ENCODE measurements at regions not wholly inside any gene's neighbourhood (a gene's known extent, or its start where the extent isn't known, plus 50 kb on each side); places are given as distances from the start of the nearest gene placed in this dataset.
A peak's percentile ranks its signal among the peaks of the same experiment; 100 is the strongest.

GRCh38 chr4:134695433-134695832, 493.8 kb upstream of the PABPC4L start:
- Histone ChIP-seq H3K27ac (ENCODE audit: low read depth, low read length) (no peak overlapping the region), H3K36me3 (ENCODE audit: insufficient read depth, low read length) (no peaks in the 10 kb centered on the region), H3K9ac (ENCODE audit: low read length) (no peak overlapping the region), H3K4me3 (ENCODE audit: insufficient read depth, low read depth, low read length) (no peak overlapping the region), H3K27me3 (ENCODE audit: insufficient read depth, low read length) (no peaks in the 10 kb centered on the region), H3K9me3 (ENCODE audit: insufficient read depth, low read depth, low read length) (no peaks in the 10 kb centered on the region), H3K79me2 (ENCODE audit: insufficient read depth, low read length) (no peaks in the 10 kb centered on the region), H3K4me2 (ENCODE audit: low read length) (no peak overlapping the region), H2AFZ (ENCODE audit: low read depth, low read length) (no peak overlapping the region), H4K20me1 (ENCODE audit: insufficient read depth, low read length) (no peaks in the 10 kb centered on the region), H3K4me1 (ENCODE audit: insufficient read depth, low read length) (no peaks in the 10 kb centered on the region)
- H3K27ac Mint-ChIP-seq (ENCODE audit: unreplicated experiment), result no peak overlapping the region
- DNase-seq (ENCODE audit: low read depth), result no peak
- no peak for FAIRE-seq
- H3K36me3 Mint-ChIP-seq (ENCODE audit: low read depth, unreplicated experiment), result no peaks in the 10 kb centered on the region
- H3K4me1 Mint-ChIP-seq (ENCODE audit: low read depth, unreplicated experiment), result peaks cover 4% of the 10 kb centered on the region
- H3K4me3 Mint-ChIP-seq (ENCODE audit: unreplicated experiment), result no peak overlapping the region
- no peak for TF ChIP-seq EZH2 (IDR thresholded peaks at IDR 0.05; ENCODE audit: insufficient read depth, low read length)
- TF ChIP-seq CTCF (IDR thresholded peaks at IDR 0.05; ENCODE audit: insufficient read depth, low read depth, low read length), result no peak
- H3K27me3 Mint-ChIP-seq (ENCODE audit: low read depth, unreplicated experiment), result no peaks in the 10 kb centered on the region
- H3K9me3 Mint-ChIP-seq (ENCODE audit: unreplicated experiment), result peaks cover 5% of the 10 kb centered on the region

- Histone ChIP-seq H3K27me3 (ENCODE audit: insufficient read depth, low read length) (no peaks in the 10 kb centered on the region), H3K79me2 (ENCODE audit: insufficient read depth, low read length) (no peaks in the 10 kb centered on the region), H3K36me3 (ENCODE audit: insufficient read depth, low read length) (no peaks in the 10 kb centered on the region), H3K4me1 (ENCODE audit: insufficient read depth, low read length) (no peaks in the 10 kb centered on the region), H4K20me1 (ENCODE audit: insufficient read depth, low read length) (no peaks in the 10 kb centered on the region), H3K9me3 (ENCODE audit: insufficient read depth, low read depth, low read length) (no peaks in the 10 kb centered on the region), H3K27ac (ENCODE audit: low read depth, low read length) (no peak overlapping the region), H3K9ac (ENCODE audit: low read length) (no peak overlapping the region), H3K4me3 (ENCODE audit: insufficient read depth, low read depth, low read length) (no peak overlapping the region), H3K4me2 (ENCODE audit: low read length) (no peak overlapping the region), H2AFZ (ENCODE audit: low read depth, low read length) (no peak overlapping the region)
- H3K4me1 Mint-ChIP-seq (ENCODE audit: low read depth, unreplicated experiment), result peaks cover 4% of the 10 kb centered on the region
- peaks cover 2% of the 10 kb centered on the region for H3K9me3 Mint-ChIP-seq (ENCODE audit: unreplicated experiment)
- no peaks in the 10 kb centered on the region for H3K27me3 Mint-ChIP-seq (ENCODE audit: low read depth, unreplicated experiment)
- no peak overlapping the region for H3K4me3 Mint-ChIP-seq (ENCODE audit: unreplicated experiment)
- H3K27ac Mint-ChIP-seq (ENCODE audit: unreplicated experiment), result no peak overlapping the region
- no peak for TF ChIP-seq CTCF (IDR thresholded peaks at IDR 0.05; ENCODE audit: insufficient read depth, low read depth, low read length)
- TF ChIP-seq EZH2 (IDR thresholded peaks at IDR 0.05; ENCODE audit: insufficient read depth, low read length), result no peak
- peaks cover 1% of the 10 kb centered on the region for H3K36me3 Mint-ChIP-seq (ENCODE audit: low read depth, unreplicated experiment)
- FAIRE-seq, result no peak
- DNase-seq (ENCODE audit: low read depth), result peak; percentile 41
Measured at GRCh38 chr4:134691915-134692314, 490.3 kb upstream of the PABPC4L start.

DNA sequence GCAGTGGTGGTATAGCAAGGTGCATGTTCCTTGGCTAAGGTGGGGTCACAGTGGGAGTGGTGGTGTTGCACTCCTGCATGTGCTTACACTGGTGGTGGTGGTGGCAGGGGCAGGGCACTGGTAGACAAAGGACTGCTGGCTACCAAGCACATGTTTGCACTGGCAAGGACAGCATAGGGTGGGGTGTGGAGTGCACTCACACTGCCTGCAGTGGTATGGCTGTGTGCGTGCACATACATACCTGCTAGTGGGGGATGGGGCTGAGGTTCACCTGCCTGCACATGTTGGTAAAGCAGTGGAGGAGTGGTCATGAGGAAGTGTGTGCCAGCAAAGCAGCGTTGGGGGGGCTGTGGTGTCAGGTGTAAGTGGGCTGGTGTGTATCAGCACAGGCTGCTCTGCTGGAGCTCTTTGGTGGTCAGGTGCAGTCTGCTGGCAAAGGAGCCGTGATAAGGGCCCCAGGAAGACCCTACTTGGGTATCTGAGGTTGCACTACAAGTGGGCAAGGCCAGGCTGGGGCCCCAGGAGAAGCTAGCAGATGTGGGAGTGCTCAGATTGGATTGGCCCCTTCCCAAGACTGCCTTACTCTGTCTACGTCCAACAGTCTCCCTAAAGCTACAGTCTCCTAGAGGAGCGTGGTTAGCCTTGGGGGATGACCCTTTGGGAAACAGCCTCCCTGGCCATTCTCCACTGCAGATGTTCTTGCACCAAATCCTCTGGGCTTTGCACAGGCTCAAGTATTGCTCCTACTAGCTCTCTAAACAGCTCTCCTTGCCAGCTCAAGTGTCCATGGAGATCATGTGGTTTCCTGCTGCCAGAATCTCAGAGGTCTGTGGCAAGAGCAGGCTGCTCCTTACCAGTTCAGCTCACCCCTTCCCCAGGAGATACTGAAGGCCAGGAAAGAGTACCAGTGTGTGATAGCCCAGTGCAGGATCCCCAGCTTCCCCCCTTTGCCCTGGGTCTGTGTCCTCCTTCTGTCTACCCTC, 486.3 kb upstream of the PABPC4L start:
- Histone ChIP-seq H3K4me2 (ENCODE audit: low read length) (no peak overlapping the region), H2AFZ (ENCODE audit: low read depth, low read length) (no peak overlapping the region), H3K9me3 (ENCODE audit: insufficient read depth, low read depth, low read length) (no peaks in the 10 kb centered on the region), H3K79me2 (ENCODE audit: insufficient read depth, low read length) (no peaks in the 10 kb centered on the region), H3K4me1 (ENCODE audit: insufficient read depth, low read length) (no peaks in the 10 kb centered on the region), H3K9ac (ENCODE audit: low read length) (no peak overlapping the region), H3K4me3 (ENCODE audit: insufficient read depth, low read depth, low read length) (no peak overlapping the region), H4K20me1 (ENCODE audit: insufficient read depth, low read length) (no peaks in the 10 kb centered on the region), H3K36me3 (ENCODE audit: insufficient read depth, low read length) (no peaks in the 10 kb centered on the region), H3K27me3 (ENCODE audit: insufficient read depth, low read length) (no peaks in the 10 kb centered on the region), H3K27ac (ENCODE audit: low read depth, low read length) (no peak overlapping the region)
- peaks cover 4% of the 10 kb centered on the region for H3K4me1 Mint-ChIP-seq (ENCODE audit: low read depth, unreplicated experiment)
- H3K27me3 Mint-ChIP-seq (ENCODE audit: low read depth, unreplicated experiment), result no peaks in the 10 kb centered on the region
- H3K27ac Mint-ChIP-seq (ENCODE audit: unreplicated experiment), result no peak overlapping the region
- peaks cover 1% of the 10 kb centered on the region for H3K36me3 Mint-ChIP-seq (ENCODE audit: low read depth, unreplicated experiment)
- H3K4me3 Mint-ChIP-seq (ENCODE audit: unreplicated experiment), result no peak overlapping the region
- no peak for TF ChIP-seq EZH2 (IDR thresholded peaks at IDR 0.05; ENCODE audit: insufficient read depth, low read length)
- TF ChIP-seq CTCF (IDR thresholded peaks at IDR 0.05; ENCODE audit: insufficient read depth, low read depth, low read length), result no peak
- FAIRE-seq, result no peak
- peaks cover 3% of the 10 kb centered on the region for H3K9me3 Mint-ChIP-seq (ENCODE audit: unreplicated experiment)
- DNase-seq (ENCODE audit: low read depth), result no peak

Data from astrocyte (in vitro differentiated cells and primary cell).